GM18868 (cell line): ENCODE measurements at regions not wholly inside any gene's neighbourhood (a gene's known extent, or its start where the extent isn't known, plus 50 kb on each side); places are given as distances from the start of the nearest gene placed in this dataset.

ENCODE experiments used
- ATAC-seq: cut with Tn5 transposase; IDR thresholded peaks from one replicate; pipeline ENCODE4 v1.9.1; 2021; ENCODE audit warnings: mild to moderate bottlenecking, moderate library complexity; ENCODE audit not compliant: unreplicated experiment

DNA sequence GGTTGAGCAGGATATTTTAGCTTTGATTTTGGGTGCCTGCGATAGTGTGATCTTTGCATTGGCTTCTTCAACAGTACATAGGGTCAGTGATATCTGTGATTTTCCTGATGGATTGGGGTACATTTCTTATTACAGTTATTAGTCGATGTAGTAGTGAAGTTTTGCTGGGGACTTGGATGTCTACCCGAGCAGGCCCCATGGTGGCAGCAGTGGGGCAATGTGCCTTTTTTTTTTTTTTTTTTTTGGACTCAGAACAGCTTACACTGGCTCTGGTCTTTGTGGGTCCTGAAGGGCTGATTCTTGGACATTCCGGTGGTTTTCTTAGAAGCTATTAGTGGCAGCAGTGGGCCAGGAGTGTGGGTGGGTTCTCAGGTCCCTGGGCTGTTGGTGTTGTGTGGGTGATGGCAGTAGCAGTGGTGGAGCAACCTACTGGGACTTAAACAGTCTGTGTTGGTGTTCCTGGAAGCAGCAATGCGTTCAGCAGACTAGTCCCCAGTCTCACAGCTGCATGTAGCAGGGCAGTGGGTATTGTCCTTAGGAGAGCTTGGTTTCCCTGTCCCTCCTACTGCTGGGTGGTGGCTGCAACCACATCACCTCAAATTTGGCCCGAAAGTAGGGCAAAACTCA lies 53.7 kb upstream of the SLC4A10 start:
- ATAC-seq, result no peak

DNA sequence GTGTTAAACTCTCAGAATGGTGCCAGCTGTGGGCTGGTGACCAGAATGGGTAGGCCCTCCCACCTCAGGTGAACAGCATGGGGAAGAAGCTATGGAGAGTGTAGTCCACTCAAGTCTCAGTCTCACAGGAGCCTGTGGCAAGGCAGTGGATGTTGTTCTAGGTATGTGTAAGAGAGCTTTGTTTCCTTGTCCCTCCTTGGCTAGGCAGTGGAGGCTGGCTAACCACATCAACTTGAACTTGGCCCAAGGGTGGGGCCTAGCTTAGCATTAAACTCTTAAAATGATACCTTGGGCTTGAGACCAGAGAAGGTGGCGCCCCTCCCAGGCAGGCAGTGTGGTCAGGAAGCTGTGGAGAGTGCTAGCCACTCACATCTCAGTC lies 53.2 kb upstream of the SLC4A10 start:
- no peak for ATAC-seq
